Endothelial cell of umbilical vein (primary cell): ENCODE measurements at regions not wholly inside any gene's neighbourhood (a gene's known extent, or its start where the extent isn't known, plus 50 kb on each side); places are given as distances from the start of the nearest gene placed in this dataset.

Experiments
- CTCF ChIP-seq, 2 donors: IDR thresholded peaks; 1 replicate in 1 of 2; 2 replicates in 1 of 2; pipeline ENCODE4 v1.5.1; 2011; ENCODE audit warnings: low read length in 2 of 2, mild to moderate bottlenecking in 2 of 2, moderate library complexity in 2 of 2, control low read depth in 1 of 2, inconsistent platforms in 1 of 2, low read depth in 1 of 2; ENCODE audit not compliant: insufficient read depth in 1 of 2; ENCODE audit errors: extremely low read depth in 1 of 2
- EZH2 ChIP-seq: IDR thresholded peaks from 2 replicates; pipeline ENCODE4 v1.6.1; 2012; ENCODE audit warnings: borderline replicate concordance, low read depth, mild to moderate bottlenecking, moderate library complexity, low read length, inconsistent platforms; ENCODE audit not compliant: severe bottlenecking
- POLR2AphosphoS5 ChIP-seq: IDR thresholded peaks from 2 replicates; pipeline ENCODE4 v1.6.1; 2012; ENCODE audit warnings: low read depth, mild to moderate bottlenecking, control low read depth, low read length, moderate library complexity; ENCODE audit not compliant: insufficient read depth

DNA sequence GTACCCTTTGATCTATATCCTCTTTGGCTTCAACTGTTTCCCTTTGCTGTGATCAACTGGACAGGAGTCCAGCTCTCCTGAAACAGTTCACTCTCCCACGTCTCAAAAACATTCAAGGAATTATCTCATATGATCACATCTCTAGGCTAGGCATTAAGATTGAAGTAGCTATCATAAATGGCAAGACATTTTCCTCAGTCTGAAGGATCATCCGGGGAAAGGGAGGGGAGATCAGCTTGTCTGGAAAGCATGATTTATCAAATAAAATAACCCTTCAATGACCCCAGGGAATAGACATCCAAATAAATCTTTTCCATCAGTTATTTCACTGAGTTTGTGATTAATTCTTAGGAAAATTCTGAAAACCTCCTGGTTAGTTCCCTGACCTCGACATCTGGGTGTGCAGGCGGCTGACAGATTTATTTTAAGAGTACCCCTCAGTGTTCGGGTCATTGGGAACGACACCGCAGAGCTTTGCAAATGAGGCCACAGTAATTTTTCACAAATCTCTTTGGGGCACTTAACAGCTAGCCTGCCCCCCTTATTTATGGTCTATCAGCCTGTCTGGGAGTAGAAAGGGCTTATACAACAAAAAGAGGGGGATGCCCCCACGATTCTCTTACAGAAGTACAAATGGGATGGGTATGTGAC, 65.8 kb downstream of the NSMCE3 start:
- TF ChIP-seq POLR2AphosphoS5: no peak
- TF ChIP-seq CTCF (IDR thresholded peaks at IDR 0.05; ENCODE audit: extremely low read depth in 1 of 2, insufficient read depth in 1 of 2, low read depth in 1 of 2, low read length in 2 of 2): no peak
- TF ChIP-seq EZH2: no peak
